WTC11 (cell line): ENCODE measurements at regions not wholly inside any gene's neighbourhood (a gene's known extent, or its start where the extent isn't known, plus 50 kb on each side); places are given as distances from the start of the nearest gene placed in this dataset.

Source experiments
- ATF2 ChIP-seq: sonication (generic); formaldehyde crosslinking; IDR thresholded peaks from 2 replicates; pipeline ENCODE4 v1.8.1; 2022; ENCODE audit warnings: low read depth, missing genetic modification reagents, borderline replicate concordance
- ATF3 ChIP-seq: sonication (generic); formaldehyde crosslinking; conservative IDR thresholded peaks from 2 replicates; pipeline ENCODE4 v1.8.1; 2022; ENCODE audit warnings: mild to moderate bottlenecking, missing genetic modification reagents
- CBFB ChIP-seq: sonication (generic); formaldehyde crosslinking; IDR thresholded peaks from 2 replicates; pipeline ENCODE4 v1.8.1; 2022; ENCODE audit warnings: mild to moderate bottlenecking, low read depth, missing genetic modification reagents
- CREB1 ChIP-seq: sonication (generic); formaldehyde crosslinking; IDR thresholded peaks from 2 replicates; pipeline ENCODE4 v1.8.0; 2023; ENCODE audit warnings: mild to moderate bottlenecking, missing genetic modification reagents
- CTCF ChIP-seq: fragments of 200-600 bp; IDR thresholded peaks from 2 replicates; pipeline ENCODE4 v1.8.0; 2022; ENCODE audit warnings: antibody characterized with exemption
- ELF4 ChIP-seq: sonication (generic); formaldehyde crosslinking; IDR thresholded peaks from 2 replicates; pipeline ENCODE4 v1.8.1; 2022; ENCODE audit warnings: low read depth, mild to moderate bottlenecking, moderate library complexity, missing genetic modification reagents
- GRHL2 ChIP-seq: fragments of 250-450 bp; sonication (Bioruptor Pico); IDR thresholded peaks from 2 replicates; pipeline ENCODE4 v1.8.0; 2022; ENCODE audit warnings: mild to moderate bottlenecking, moderate library complexity; ENCODE audit not compliant: insufficient replicate concordance, severe bottlenecking
- MAX ChIP-seq: sonication (generic); formaldehyde crosslinking; IDR thresholded peaks from 2 replicates; pipeline ENCODE4 v1.8.0; 2022; ENCODE audit warnings: mild to moderate bottlenecking, missing genetic modification reagents
- NR2C2 ChIP-seq: sonication (generic); formaldehyde crosslinking; IDR thresholded peaks from 2 replicates; pipeline ENCODE4 v1.8.0; 2022; ENCODE audit warnings: mild to moderate bottlenecking, missing genetic modification reagents
- NR3C1 ChIP-seq: sonication (generic); formaldehyde crosslinking; conservative IDR thresholded peaks from 2 replicates; pipeline ENCODE4 v1.8.1; 2023; ENCODE audit warnings: low read depth, mild to moderate bottlenecking, missing genetic modification reagents
- TEAD1 ChIP-seq: sonication (generic); formaldehyde crosslinking; IDR thresholded peaks from 2 replicates; pipeline ENCODE4 v1.8.0; 2022; ENCODE audit warnings: mild to moderate bottlenecking, missing genetic modification reagents
- ZNF121 ChIP-seq: sonication (generic); formaldehyde crosslinking; IDR thresholded peaks from 2 replicates; pipeline ENCODE4 v1.8.0; 2023; ENCODE audit warnings: missing genetic modification reagents
- ZNF263 ChIP-seq: sonication (generic); formaldehyde crosslinking; IDR thresholded peaks from 2 replicates; pipeline ENCODE4 v1.8.1; 2022; ENCODE audit warnings: low read depth, mild to moderate bottlenecking, moderate library complexity, missing genetic modification reagents
- ZNF512 ChIP-seq: sonication (generic); formaldehyde crosslinking; IDR thresholded peaks from 2 replicates; pipeline ENCODE4 v1.8.1; 2022; ENCODE audit warnings: missing genetic modification reagents, borderline replicate concordance

GRCh38 chr5:57863661-57864060 is 381.1 kb upstream of the ACTBL2 start:
- TF ChIP-seq ZNF121 (CRISPR knock-in tag): no peak
- no peak for TF ChIP-seq CBFB (CRISPR knock-in tag)
- no peak for TF ChIP-seq CTCF
- no peak for TF ChIP-seq ZNF512
- TF ChIP-seq GRHL2 (CRISPR knock-in tag): no peak
- no peak for TF ChIP-seq MAX (CRISPR knock-in tag)
- TF ChIP-seq ATF2: no peak
- no peak for TF ChIP-seq ATF3
- TF ChIP-seq NR3C1 (CRISPR knock-in tag): no peak
- no peak for TF ChIP-seq TEAD1 (CRISPR knock-in tag)
- TF ChIP-seq NR2C2 (CRISPR knock-in tag): no peak
- no peak for TF ChIP-seq CREB1 (CRISPR knock-in tag)
- TF ChIP-seq ZNF263 (CRISPR knock-in tag): no peak
- TF ChIP-seq ELF4: no peak
